ENCODE measurements at regions not wholly inside any gene's neighbourhood (a gene's known extent, or its start where the extent isn't known, plus 50 kb on each side); places are given as distances from the start of the nearest gene placed in this dataset.

DNA sequence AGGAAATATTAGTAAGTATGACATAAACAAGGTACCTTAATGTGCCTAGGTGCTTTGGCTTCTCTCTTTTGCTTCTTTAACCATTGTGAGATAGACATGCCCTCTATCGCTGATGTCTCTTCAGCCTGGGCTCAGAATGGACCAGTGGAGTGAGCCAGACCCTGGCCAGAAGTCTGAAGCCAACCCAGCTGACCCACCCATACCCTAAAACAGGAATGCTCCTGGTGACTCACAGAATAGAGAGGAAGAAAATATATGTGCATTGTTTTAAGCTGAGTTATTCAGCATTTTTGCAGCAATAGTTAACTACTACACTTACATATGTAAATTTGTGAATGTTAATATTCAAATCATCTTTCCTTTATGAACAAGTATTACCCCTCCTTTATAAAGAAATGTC lies 167.5 kb upstream of the PCDH10 start:
- no peak overlapping the region for H3K27ac ChIP-seq
- H3K4me3 ChIP-seq, result no peak overlapping the region
- TF ChIP-seq, protein P1, sequence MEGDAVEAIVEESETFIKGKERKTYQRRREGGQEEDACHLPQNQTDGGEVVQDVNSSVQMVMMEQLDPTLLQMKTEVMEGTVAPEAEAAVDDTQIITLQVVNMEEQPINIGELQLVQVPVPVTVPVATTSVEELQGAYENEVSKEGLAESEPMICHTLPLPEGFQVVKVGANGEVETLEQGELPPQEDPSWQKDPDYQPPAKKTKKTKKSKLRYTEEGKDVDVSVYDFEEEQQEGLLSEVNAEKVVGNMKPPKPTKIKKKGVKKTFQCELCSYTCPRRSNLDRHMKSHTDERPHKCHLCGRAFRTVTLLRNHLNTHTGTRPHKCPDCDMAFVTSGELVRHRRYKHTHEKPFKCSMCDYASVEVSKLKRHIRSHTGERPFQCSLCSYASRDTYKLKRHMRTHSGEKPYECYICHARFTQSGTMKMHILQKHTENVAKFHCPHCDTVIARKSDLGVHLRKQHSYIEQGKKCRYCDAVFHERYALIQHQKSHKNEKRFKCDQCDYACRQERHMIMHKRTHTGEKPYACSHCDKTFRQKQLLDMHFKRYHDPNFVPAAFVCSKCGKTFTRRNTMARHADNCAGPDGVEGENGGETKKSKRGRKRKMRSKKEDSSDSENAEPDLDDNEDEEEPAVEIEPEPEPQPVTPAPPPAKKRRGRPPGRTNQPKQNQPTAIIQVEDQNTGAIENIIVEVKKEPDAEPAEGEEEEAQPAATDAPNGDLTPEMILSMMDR (IDR thresholded peaks at IDR 0.05), result no peak
- TF ChIP-seq POLR2A (IDR thresholded peaks at IDR 0.05), result no peak
- H3K27me3 ChIP-seq, result no peaks in the 10 kb centered on the region
- no peaks in the 10 kb centered on the region for H3K9me3 ChIP-seq
- H3K36me3 ChIP-seq, result no peaks in the 10 kb centered on the region
- DNase-seq, result no peak
- H3K4me1 ChIP-seq, result no peaks in the 10 kb centered on the region

DNA sequence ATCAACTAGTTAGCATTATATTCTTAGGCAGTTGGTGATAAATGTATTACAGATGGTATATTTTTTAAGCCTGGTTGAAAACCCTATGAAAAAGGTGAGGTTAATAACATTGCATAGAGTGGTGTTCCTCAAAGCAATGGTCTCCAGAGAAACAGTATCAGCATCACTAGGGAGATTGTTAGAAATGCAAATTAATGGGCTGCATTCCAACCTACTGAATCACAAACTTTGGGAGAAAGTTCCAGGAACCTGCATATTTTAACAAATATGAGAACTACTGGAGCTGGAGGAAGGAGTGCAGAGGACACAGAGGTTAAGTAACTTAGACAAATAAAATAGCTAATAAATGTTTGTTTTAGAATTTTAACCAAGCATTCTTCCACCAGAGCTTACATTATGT lies 166.9 kb upstream of the PCDH10 start:
- no peaks in the 10 kb centered on the region for H3K9me3 ChIP-seq
- no peaks in the 10 kb centered on the region for H3K4me1 ChIP-seq
- H3K27me3 ChIP-seq, result no peaks in the 10 kb centered on the region
- H3K36me3 ChIP-seq, result no peaks in the 10 kb centered on the region
- TF ChIP-seq, protein P1 (IDR thresholded peaks at IDR 0.05), result no peak
- TF ChIP-seq POLR2A (IDR thresholded peaks at IDR 0.05), result no peak
- no peak overlapping the region for H3K27ac ChIP-seq
- H3K4me3 ChIP-seq, result no peak overlapping the region
- no peak for DNase-seq

DNA sequence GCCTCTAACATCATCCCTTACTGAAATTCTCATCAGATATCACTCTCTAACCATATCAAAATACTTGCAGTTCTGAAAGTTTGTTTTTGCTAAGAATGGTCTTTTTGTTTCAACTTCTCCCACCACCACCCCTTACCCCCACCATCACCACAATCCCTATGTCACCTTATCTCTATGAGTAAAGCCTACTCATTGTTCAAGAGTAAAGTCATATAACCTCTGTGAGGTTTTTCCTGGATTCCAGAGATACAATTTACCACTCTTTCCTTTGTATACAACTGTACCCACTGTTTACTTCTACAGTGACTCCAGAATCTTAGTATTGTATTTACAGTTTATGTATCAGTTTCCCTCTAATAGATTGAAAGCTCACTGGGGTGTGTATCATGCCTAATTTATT lies 158.0 kb upstream of the PCDH10 start:
- Histone ChIP-seq H3K4me3 (no peak overlapping the region), H3K27ac (no peak overlapping the region), H3K36me3 (no peaks in the 10 kb centered on the region), H3K27me3 (no peaks in the 10 kb centered on the region), H3K4me1 (no peaks in the 10 kb centered on the region), H3K9me3 (no peaks in the 10 kb centered on the region)
- no peak for DNase-seq
- TF ChIP-seq POLR2A (IDR thresholded peaks at IDR 0.05), result no peak
- TF ChIP-seq, protein P1 (IDR thresholded peaks at IDR 0.05), result no peak

DNA sequence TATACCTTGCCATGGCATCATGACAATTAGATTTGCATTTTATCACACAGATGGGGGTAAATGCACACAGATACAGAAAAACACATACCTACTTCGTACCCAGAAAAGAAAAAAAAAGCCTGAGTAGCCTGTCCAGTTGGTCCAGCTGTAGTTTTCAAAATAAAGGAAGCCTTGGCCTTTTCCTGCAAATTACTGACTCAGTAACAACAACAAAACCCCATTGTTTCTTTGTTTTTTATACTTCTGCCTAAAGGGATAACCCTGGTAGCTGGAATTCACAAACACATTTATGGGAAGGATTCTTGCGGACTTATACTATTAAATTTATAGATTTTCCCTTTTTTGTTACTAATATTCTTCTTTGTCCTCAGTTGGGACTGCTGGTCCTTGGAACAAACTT lies 156.4 kb upstream of the PCDH10 start:
- no peak for DNase-seq
- TF ChIP-seq POLR2A (IDR thresholded peaks at IDR 0.05), result no peak
- TF ChIP-seq, protein P1 (IDR thresholded peaks at IDR 0.05), result no peak
- Histone ChIP-seq H3K9me3 (no peaks in the 10 kb centered on the region), H3K4me3 (no peak overlapping the region), H3K27ac (no peak overlapping the region), H3K4me1 (no peaks in the 10 kb centered on the region), H3K27me3 (no peaks in the 10 kb centered on the region), H3K36me3 (no peaks in the 10 kb centered on the region)

DNA sequence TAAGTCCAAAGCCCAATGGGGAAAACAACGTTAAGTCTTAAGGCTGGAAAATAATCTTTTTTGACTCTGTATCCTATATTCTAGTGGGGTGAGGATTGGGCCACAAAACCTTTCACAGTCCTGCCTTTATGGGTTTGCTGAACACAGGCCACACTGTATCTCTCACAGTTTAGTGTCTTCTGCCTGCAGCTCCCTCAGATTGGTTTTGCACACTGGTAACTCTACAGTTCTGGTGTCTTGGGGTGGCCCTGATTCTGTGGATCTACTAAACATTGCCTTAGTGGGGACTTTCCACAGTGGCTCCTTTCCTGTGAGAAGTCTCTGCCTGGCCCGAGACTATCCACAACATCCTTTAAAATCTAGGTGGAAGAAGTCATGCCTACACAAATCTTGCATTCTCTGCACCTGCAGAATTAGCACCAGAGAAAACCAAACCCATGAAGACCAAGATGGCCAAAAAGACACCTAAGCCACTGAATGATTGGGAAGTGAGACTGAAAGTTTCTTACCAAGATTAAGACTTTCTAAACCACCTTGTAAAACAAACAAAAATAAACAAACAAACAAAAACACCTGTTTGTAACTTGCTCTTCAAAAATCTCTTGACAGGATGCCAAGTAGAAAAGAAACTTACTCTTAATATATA lies 150.4 kb upstream of the PCDH10 start:
- Histone ChIP-seq H3K27me3 (no peaks in the 10 kb centered on the region), H3K9me3 (no peaks in the 10 kb centered on the region), H3K4me1 (no peaks in the 10 kb centered on the region), H3K4me3 (no peak overlapping the region), H3K36me3 (no peaks in the 10 kb centered on the region), H3K27ac (no peak overlapping the region)
- DNase-seq, result no peak
- TF ChIP-seq, protein P1 (IDR thresholded peaks at IDR 0.05), result no peak
- TF ChIP-seq POLR2A (IDR thresholded peaks at IDR 0.05), result no peak

DNA sequence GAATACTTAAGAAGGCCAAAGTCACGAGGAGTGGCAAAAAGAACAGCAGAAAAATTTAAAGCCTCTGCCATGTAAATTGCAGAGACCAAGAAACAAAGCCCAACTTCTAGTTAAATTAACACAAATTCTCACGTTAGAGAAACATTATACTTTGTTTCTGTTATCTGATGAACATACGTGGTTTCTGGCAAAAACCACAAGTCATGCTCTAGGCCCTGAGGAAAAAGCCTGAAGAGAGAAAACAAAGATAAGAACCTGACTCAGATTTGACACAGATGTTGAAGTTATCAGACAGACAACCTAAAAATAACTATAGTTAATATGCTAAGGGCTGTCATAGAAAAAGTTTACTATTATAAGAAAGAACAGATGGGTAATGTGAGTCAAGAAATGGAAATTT lies 149.1 kb upstream of the PCDH10 start:
- no peak overlapping the region for H3K27ac ChIP-seq

More for the DNA sequence above, 149.1 kb upstream of the PCDH10 start:
- H3K9me3 ChIP-seq, result no peaks in the 10 kb centered on the region
- H3K27me3 ChIP-seq, result no peaks in the 10 kb centered on the region
- no peaks in the 10 kb centered on the region for H3K36me3 ChIP-seq
- no peak for TF ChIP-seq POLR2A (IDR thresholded peaks at IDR 0.05)
- TF ChIP-seq, protein P1 (IDR thresholded peaks at IDR 0.05), result no peak
- no peaks in the 10 kb centered on the region for H3K4me1 ChIP-seq
- H3K4me3 ChIP-seq, result no peak overlapping the region
- DNase-seq, result no peak

All from Peyer's patch (tissue), 4 donors.